ENCODE measurements at regions not wholly inside any gene's neighbourhood (a gene's known extent, or its start where the extent isn't known, plus 50 kb on each side); places are given as distances from the start of the nearest gene placed in this dataset.

DNA sequence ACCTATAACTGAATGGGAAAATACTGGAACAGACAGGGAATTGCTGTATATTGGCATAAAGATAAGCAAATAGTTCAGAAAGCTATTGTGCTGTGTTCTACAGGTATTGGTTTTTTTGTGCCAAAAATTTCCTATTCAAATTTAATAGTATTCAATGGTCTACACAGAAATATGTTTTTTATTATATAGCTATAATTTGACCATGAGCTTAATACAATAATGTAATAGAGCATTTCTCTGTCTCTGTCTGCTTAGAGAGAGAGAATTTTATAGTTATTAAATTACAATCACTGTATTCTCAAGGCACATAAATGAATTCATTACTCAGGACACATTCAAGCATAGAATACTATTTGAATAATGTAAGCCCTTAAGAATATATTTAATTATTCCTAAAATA, 62.3 kb upstream of the FZD8 start:
- TF ChIP-seq, protein P1, sequence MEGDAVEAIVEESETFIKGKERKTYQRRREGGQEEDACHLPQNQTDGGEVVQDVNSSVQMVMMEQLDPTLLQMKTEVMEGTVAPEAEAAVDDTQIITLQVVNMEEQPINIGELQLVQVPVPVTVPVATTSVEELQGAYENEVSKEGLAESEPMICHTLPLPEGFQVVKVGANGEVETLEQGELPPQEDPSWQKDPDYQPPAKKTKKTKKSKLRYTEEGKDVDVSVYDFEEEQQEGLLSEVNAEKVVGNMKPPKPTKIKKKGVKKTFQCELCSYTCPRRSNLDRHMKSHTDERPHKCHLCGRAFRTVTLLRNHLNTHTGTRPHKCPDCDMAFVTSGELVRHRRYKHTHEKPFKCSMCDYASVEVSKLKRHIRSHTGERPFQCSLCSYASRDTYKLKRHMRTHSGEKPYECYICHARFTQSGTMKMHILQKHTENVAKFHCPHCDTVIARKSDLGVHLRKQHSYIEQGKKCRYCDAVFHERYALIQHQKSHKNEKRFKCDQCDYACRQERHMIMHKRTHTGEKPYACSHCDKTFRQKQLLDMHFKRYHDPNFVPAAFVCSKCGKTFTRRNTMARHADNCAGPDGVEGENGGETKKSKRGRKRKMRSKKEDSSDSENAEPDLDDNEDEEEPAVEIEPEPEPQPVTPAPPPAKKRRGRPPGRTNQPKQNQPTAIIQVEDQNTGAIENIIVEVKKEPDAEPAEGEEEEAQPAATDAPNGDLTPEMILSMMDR (IDR thresholded peaks at IDR 0.05; ENCODE audit: low read length): no peak
- TF ChIP-seq EZH2 (optimal IDR thresholded peaks at IDR 0.05; ENCODE audit: low read depth, low read length): no peak

All from MM.1S (cell line).